GM23338 (cell line): ENCODE measurements at regions not wholly inside any gene's neighbourhood (a gene's known extent, or its start where the extent isn't known, plus 50 kb on each side); places are given as distances from the start of the nearest gene placed in this dataset.

Source experiments
- ATAC-seq: fragments of 200-7000 bp; cut with Tn5 transposase; 3 replicates; pipeline ENCODE4 v1.9.1; 2020
- DNase-seq: peaks from one replicate; pipeline ENCODE4 v3.0.0-alpha.2; 2015; ENCODE audit warnings: low spot score
- H2AFZ ChIP-seq: fragments of 200-600 bp; sonication (generic); 2 replicates; pipeline ENCODE4 v1.8.0; 2016; ENCODE audit warnings: antibody characterized with exemption, mild to moderate bottlenecking, moderate library complexity
- H3F3A ChIP-seq: fragments of 200-600 bp; sonication (generic); replicated peaks from 2 replicates; pipeline ENCODE4 v1.8.0; 2017; ENCODE audit warnings: antibody characterized with exemption, mixed run types, low read depth
- H3K27ac ChIP-seq: fragments of 200-600 bp; sonication (generic); 2 replicates; pipeline ENCODE4 v1.6.1; 2016; ENCODE audit warnings: low read depth
- H3K27me3 ChIP-seq: fragments of 200-600 bp; sonication (generic); 2 replicates; pipeline ENCODE4 v1.8.0; 2016; ENCODE audit warnings: mild to moderate bottlenecking, mixed run types, moderate library complexity; ENCODE audit not compliant: insufficient read depth
- H3K36me3 ChIP-seq: fragments of 200-600 bp; sonication (generic); 2 replicates; pipeline ENCODE4 v1.8.0; 2016; ENCODE audit warnings: mild to moderate bottlenecking; ENCODE audit not compliant: insufficient read depth
- H3K4me1 ChIP-seq: fragments of 200-600 bp; sonication (generic); 2 replicates; pipeline ENCODE4 v1.8.0; 2016; ENCODE audit warnings: mild to moderate bottlenecking, moderate library complexity; ENCODE audit not compliant: insufficient read depth
- H3K4me2 ChIP-seq: fragments of 200-600 bp; sonication (generic); 2 replicates; pipeline ENCODE4 v1.7.1; 2017; ENCODE audit warnings: mixed run types
- H3K4me3 ChIP-seq: fragments of 200-600 bp; sonication (generic); 2 replicates; pipeline ENCODE4 v1.6.1; 2016; ENCODE audit warnings: mixed run types
- H3K79me2 ChIP-seq: fragments of 200-600 bp; sonication (generic); replicated peaks from 2 replicates; pipeline ENCODE4 v1.8.0; 2017; ENCODE audit warnings: mild to moderate bottlenecking; ENCODE audit not compliant: insufficient read depth
- H3K9me2 ChIP-seq: fragments of 200-600 bp; sonication (generic); 2 replicates; pipeline ENCODE4 v1.8.0; 2017; ENCODE audit not compliant: insufficient read depth
- H4K20me1 ChIP-seq: fragments of 200-600 bp; sonication (generic); replicated peaks from 2 replicates; pipeline ENCODE4 v1.8.0; 2017; ENCODE audit warnings: mild to moderate bottlenecking; ENCODE audit not compliant: insufficient read depth
- H3K27ac Mint-ChIP-seq: 2 replicates; pipeline ENCODE4 v1.8.0; 2020; ENCODE audit warnings: inconsistent platforms, mild to moderate bottlenecking, moderate library complexity, mixed read lengths
- H3K27me3 Mint-ChIP-seq: 3 replicates; pipeline ENCODE4 v1.8.0; 2022; ENCODE audit warnings: low read depth, mild to moderate bottlenecking, moderate library complexity, mixed read lengths, inconsistent platforms; ENCODE audit not compliant: insufficient read depth, poor library complexity
- H3K36me3 Mint-ChIP-seq: 3 replicates; pipeline ENCODE4 v1.8.0; 2021; ENCODE audit warnings: low read depth, mild to moderate bottlenecking, inconsistent platforms, moderate library complexity, mixed read lengths
- H3K4me1 Mint-ChIP-seq: 3 replicates; pipeline ENCODE4 v1.8.0; 2020; ENCODE audit warnings: mild to moderate bottlenecking, inconsistent platforms, mixed read lengths
- H3K4me3 Mint-ChIP-seq: 3 replicates; pipeline ENCODE4 v1.8.0; 2021; ENCODE audit warnings: moderate library complexity, mild to moderate bottlenecking, inconsistent platforms, mixed read lengths
- H3K9me3 Mint-ChIP-seq: 3 replicates; pipeline ENCODE4 v1.8.0; 2020; ENCODE audit warnings: moderate library complexity, mild to moderate bottlenecking, inconsistent platforms, mixed read lengths
- CREB1 ChIP-seq: fragments of 250-450 bp; sonication (Bioruptor Pico); IDR thresholded peaks from 2 replicates; pipeline ENCODE4 v1.5.0; 2020; ENCODE audit warnings: low read depth, mild to moderate bottlenecking, moderate library complexity
- EZH2 ChIP-seq: fragments of 200-600 bp; sonication (generic); IDR thresholded peaks from one replicate; pipeline ENCODE4 v1.8.0; 2017; ENCODE audit warnings: antibody characterized with exemption, mild to moderate bottlenecking, low read depth; ENCODE audit not compliant: unreplicated experiment
- EZH2phosphoT487 ChIP-seq: fragments of 200-600 bp; sonication (generic); IDR thresholded peaks from one replicate; pipeline ENCODE4 v1.8.1; 2018; ENCODE audit warnings: antibody characterized with exemption; ENCODE audit not compliant: unreplicated experiment
- JUNB ChIP-seq: IDR thresholded peaks from one replicate; pipeline ENCODE4 v1.6.1; 2016; ENCODE audit warnings: antibody characterized with exemption; ENCODE audit not compliant: unreplicated experiment
- NANOG ChIP-seq: IDR thresholded peaks from 2 replicates; pipeline ENCODE4 v1.6.1; 2016; ENCODE audit warnings: antibody characterized with exemption, borderline replicate concordance
- POLR2AphosphoS5 ChIP-seq: IDR thresholded peaks from 2 replicates; pipeline ENCODE4 v1.6.1; 2016; ENCODE audit warnings: antibody characterized with exemption, low read depth
- STAT1 ChIP-seq: IDR thresholded peaks from one replicate; pipeline ENCODE4 v1.6.1; 2016; ENCODE audit warnings: antibody characterized with exemption; ENCODE audit not compliant: unreplicated experiment
- ZNF114 ChIP-seq: fragments of 250-450 bp; sonication (Bioruptor Pico); IDR thresholded peaks from 2 replicates; pipeline ENCODE4 v1.5.0; 2020; ENCODE audit warnings: mild to moderate bottlenecking, moderate library complexity
- ZNF331 ChIP-seq: fragments of 250-450 bp; sonication (Bioruptor Pico); IDR thresholded peaks from 2 replicates; pipeline ENCODE4 v1.5.0; 2020; ENCODE audit warnings: low read depth, mild to moderate bottlenecking, moderate library complexity
- TF ChIP-seq, protein P1 (sequence below): fragments of 250-450 bp; sonication (Bioruptor Pico); IDR thresholded peaks from 2 replicates; pipeline ENCODE4 v1.5.0; 2020; ENCODE audit warnings: mild to moderate bottlenecking, moderate library complexity
- TF ChIP-seq, protein P2 (sequence below): IDR thresholded peaks from 2 replicates; pipeline ENCODE4 v1.6.1; 2016; ENCODE audit warnings: antibody characterized with exemption
- TF ChIP-seq, protein P3 (sequence below), 2 experiments: fragments of 200-600 bp in 1 of 2; sonication (generic) in 1 of 2; conservative IDR thresholded peaks; 2 replicates each; pipeline versions ENCODE4 v1.5.1 to v1.6.1; 2016 to 2017; ENCODE audit warnings: antibody characterized with exemption in 2 of 2, low read depth in 2 of 2, mild to moderate bottlenecking in 2 of 2, moderate library complexity in 1 of 2
- TF ChIP-seq, protein P4 (sequence below): IDR thresholded peaks from one replicate; pipeline ENCODE4 v1.6.1; 2018; ENCODE audit warnings: antibody characterized with exemption; ENCODE audit not compliant: unreplicated experiment

DNA sequence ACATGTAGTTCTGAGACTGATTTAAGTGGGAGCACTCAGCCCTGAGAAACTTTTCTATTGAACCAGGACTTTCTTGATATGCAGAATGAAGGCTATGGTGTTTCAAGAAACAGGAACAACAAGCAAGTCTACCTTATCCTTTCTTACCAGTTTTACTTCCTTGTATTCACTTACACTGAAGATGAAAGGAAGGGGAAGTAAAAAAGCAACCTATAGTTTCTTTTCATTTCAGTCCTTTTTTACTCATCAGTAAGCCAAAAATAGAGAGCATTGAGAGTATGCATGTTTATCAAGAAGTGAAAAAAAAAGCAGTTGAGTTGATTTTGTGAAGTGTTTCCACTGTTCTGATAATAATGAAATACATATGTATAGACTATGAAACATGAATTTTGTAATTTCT, 1010.3 kb downstream of the AMY1C start:
- no peak overlapping the region for H3K4me3 Mint-ChIP-seq
- Histone ChIP-seq H3K27me3 (no peaks in the 10 kb centered on the region), H4K20me1 (no peaks in the 10 kb centered on the region), H3K4me3 (no peak overlapping the region), H3K9me2 (no peaks in the 10 kb centered on the region), H3K4me1 (no peaks in the 10 kb centered on the region), H2AFZ (no peak overlapping the region), H3F3A (no peaks in the 10 kb centered on the region), H3K27ac (no peak overlapping the region), H3K79me2 (no peaks in the 10 kb centered on the region), H3K36me3 (no peaks in the 10 kb centered on the region), H3K4me2 (no peak overlapping the region)
- DNase-seq, result no peak
- no peaks in the 10 kb centered on the region for H3K4me1 Mint-ChIP-seq
- H3K27ac Mint-ChIP-seq, result no peak overlapping the region
- ATAC-seq, result no peak
- H3K9me3 Mint-ChIP-seq, result no peaks in the 10 kb centered on the region
- no peaks in the 10 kb centered on the region for H3K27me3 Mint-ChIP-seq
- TF ChIP-seq, protein P1, sequence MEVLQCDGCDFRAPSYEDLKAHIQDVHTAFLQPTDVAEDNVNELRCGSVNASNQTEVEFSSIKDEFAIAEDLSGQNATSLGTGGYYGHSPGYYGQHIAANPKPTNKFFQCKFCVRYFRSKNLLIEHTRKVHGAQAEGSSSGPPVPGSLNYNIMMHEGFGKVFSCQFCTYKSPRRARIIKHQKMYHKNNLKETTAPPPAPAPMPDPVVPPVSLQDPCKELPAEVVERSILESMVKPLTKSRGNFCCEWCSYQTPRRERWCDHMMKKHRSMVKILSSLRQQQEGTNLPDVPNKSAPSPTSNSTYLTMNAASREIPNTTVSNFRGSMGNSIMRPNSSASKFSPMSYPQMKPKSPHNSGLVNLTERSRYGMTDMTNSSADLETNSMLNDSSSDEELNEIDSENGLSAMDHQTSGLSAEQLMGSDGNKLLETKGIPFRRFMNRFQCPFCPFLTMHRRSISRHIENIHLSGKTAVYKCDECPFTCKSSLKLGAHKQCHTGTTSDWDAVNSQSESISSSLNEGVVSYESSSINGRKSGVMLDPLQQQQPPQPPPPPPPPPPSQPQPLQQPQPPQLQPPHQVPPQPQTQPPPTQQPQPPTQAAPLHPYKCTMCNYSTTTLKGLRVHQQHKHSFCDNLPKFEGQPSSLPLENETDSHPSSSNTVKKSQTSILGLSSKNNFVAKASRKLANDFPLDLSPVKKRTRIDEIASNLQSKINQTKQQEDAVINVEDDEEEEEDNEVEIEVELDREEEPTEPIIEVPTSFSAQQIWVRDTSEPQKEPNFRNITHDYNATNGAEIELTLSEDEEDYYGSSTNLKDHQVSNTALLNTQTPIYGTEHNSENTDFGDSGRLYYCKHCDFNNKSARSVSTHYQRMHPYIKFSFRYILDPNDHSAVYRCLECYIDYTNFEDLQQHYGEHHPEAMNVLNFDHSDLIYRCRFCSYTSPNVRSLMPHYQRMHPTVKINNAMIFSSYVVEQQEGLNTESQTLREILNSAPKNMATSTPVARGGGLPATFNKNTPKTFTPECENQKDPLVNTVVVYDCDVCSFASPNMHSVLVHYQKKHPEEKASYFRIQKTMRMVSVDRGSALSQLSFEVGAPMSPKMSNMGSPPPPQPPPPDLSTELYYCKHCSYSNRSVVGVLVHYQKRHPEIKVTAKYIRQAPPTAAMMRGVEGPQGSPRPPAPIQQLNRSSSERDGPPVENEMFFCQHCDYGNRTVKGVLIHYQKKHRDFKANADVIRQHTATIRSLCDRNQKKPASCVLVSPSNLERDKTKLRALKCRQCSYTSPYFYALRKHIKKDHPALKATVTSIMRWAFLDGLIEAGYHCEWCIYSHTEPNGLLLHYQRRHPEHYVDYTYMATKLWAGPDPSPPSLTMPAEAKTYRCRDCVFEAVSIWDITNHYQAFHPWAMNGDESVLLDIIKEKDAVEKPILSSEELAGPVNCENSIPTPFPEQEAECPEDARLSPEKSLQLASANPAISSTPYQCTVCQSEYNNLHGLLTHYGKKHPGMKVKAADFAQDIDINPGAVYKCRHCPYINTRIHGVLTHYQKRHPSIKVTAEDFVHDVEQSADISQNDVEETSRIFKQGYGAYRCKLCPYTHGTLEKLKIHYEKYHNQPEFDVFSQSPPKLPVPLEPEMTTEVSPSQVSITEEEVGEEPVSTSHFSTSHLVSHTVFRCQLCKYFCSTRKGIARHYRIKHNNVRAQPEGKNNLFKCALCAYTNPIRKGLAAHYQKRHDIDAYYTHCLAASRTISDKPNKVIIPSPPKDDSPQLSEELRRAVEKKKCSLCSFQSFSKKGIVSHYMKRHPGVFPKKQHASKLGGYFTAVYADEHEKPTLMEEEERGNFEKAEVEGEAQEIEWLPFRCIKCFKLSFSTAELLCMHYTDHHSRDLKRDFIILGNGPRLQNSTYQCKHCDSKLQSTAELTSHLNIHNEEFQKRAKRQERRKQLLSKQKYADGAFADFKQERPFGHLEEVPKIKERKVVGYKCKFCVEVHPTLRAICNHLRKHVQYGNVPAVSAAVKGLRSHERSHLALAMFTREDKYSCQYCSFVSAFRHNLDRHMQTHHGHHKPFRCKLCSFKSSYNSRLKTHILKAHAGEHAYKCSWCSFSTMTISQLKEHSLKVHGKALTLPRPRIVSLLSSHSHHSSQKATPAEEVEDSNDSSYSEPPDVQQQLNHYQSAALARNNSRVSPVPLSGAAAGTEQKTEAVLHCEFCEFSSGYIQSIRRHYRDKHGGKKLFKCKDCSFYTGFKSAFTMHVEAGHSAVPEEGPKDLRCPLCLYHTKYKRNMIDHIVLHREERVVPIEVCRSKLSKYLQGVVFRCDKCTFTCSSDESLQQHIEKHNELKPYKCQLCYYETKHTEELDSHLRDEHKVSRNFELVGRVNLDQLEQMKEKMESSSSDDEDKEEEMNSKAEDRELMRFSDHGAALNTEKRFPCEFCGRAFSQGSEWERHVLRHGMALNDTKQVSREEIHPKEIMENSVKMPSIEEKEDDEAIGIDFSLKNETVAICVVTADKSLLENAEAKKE (CRISPR knock-in tag), result no peak
- TF ChIP-seq, protein P2, sequence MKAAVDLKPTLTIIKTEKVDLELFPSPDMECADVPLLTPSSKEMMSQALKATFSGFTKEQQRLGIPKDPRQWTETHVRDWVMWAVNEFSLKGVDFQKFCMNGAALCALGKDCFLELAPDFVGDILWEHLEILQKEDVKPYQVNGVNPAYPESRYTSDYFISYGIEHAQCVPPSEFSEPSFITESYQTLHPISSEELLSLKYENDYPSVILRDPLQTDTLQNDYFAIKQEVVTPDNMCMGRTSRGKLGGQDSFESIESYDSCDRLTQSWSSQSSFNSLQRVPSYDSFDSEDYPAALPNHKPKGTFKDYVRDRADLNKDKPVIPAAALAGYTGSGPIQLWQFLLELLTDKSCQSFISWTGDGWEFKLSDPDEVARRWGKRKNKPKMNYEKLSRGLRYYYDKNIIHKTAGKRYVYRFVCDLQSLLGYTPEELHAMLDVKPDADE, result no peak
- TF ChIP-seq EZH2phosphoT487, result no peak
- no peak for TF ChIP-seq STAT1
- no peak for TF ChIP-seq ZNF114 (CRISPR knock-in tag)
- TF ChIP-seq, protein P3, sequence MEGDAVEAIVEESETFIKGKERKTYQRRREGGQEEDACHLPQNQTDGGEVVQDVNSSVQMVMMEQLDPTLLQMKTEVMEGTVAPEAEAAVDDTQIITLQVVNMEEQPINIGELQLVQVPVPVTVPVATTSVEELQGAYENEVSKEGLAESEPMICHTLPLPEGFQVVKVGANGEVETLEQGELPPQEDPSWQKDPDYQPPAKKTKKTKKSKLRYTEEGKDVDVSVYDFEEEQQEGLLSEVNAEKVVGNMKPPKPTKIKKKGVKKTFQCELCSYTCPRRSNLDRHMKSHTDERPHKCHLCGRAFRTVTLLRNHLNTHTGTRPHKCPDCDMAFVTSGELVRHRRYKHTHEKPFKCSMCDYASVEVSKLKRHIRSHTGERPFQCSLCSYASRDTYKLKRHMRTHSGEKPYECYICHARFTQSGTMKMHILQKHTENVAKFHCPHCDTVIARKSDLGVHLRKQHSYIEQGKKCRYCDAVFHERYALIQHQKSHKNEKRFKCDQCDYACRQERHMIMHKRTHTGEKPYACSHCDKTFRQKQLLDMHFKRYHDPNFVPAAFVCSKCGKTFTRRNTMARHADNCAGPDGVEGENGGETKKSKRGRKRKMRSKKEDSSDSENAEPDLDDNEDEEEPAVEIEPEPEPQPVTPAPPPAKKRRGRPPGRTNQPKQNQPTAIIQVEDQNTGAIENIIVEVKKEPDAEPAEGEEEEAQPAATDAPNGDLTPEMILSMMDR (conservative IDR thresholded peaks at IDR 0.05; ENCODE audit: low read depth in 2 of 2), result no peak
- TF ChIP-seq, protein P4, sequence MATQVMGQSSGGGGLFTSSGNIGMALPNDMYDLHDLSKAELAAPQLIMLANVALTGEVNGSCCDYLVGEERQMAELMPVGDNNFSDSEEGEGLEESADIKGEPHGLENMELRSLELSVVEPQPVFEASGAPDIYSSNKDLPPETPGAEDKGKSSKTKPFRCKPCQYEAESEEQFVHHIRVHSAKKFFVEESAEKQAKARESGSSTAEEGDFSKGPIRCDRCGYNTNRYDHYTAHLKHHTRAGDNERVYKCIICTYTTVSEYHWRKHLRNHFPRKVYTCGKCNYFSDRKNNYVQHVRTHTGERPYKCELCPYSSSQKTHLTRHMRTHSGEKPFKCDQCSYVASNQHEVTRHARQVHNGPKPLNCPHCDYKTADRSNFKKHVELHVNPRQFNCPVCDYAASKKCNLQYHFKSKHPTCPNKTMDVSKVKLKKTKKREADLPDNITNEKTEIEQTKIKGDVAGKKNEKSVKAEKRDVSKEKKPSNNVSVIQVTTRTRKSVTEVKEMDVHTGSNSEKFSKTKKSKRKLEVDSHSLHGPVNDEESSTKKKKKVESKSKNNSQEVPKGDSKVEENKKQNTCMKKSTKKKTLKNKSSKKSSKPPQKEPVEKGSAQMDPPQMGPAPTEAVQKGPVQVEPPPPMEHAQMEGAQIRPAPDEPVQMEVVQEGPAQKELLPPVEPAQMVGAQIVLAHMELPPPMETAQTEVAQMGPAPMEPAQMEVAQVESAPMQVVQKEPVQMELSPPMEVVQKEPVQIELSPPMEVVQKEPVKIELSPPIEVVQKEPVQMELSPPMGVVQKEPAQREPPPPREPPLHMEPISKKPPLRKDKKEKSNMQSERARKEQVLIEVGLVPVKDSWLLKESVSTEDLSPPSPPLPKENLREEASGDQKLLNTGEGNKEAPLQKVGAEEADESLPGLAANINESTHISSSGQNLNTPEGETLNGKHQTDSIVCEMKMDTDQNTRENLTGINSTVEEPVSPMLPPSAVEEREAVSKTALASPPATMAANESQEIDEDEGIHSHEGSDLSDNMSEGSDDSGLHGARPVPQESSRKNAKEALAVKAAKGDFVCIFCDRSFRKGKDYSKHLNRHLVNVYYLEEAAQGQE, result no peak
- TF ChIP-seq NANOG, result no peak
- TF ChIP-seq CREB1 (CRISPR knock-in tag), result no peak
- no peak for TF ChIP-seq JUNB
- no peak for TF ChIP-seq POLR2AphosphoS5
- TF ChIP-seq ZNF331 (CRISPR knock-in tag), result no peak
- no peak for TF ChIP-seq EZH2
- no peaks in the 10 kb centered on the region for H3K36me3 Mint-ChIP-seq
